C4-2B (cell line): ENCODE measurements at regions not wholly inside any gene's neighbourhood (a gene's known extent, or its start where the extent isn't known, plus 50 kb on each side); places are given as distances from the start of the nearest gene placed in this dataset.

Experiments
- H3K27ac ChIP-seq: fragments of 450-650 bp; 2 replicates; pipeline ENCODE4 v1.5.1; 2017
- CTCF ChIP-seq: fragments of 450-650 bp; conservative IDR thresholded peaks from 2 replicates; pipeline ENCODE4 v1.5.1; 2017; ENCODE audit warnings: mild to moderate bottlenecking
- ZFX ChIP-seq: fragments of 450-650 bp; IDR thresholded peaks from 2 replicates; pipeline ENCODE4 v1.6.1; 2017

GRCh38 chr4:98193459-98194105 lies 50.3 kb upstream of the STPG2 start:
- no peak for TF ChIP-seq CTCF
- TF ChIP-seq ZFX: no peak

More at GRCh38 chr4:98193459-98194105, 50.3 kb upstream of the STPG2 start:
- no peak overlapping the region for H3K27ac ChIP-seq
